ENCODE measurements at regions not wholly inside any gene's neighbourhood (a gene's known extent, or its start where the extent isn't known, plus 50 kb on each side); places are given as distances from the start of the nearest gene placed in this dataset.

DNA sequence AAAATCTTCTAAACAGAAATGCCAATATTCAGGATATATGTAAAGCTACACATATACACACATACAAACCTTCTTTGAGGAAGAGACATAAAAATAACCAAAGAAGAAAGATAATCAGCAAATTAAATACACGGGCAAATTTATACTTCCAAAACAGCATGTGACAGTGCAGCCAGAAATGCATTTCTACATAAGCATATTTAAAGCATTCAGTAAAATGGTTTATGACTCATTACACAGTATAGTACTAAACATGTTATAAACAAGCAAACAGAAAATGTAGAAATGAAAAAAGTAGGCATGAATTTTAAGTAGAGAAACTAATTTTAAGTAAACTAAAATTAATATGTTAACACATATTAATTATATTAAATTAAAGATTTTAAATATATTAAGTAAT is 1717.2 kb downstream of the OTOL1 start:
- peaks cover 1% of the 10 kb centered on the region for H3K9me3 ChIP-seq (ENCODE audit: low read depth, low read length, poor library complexity, severe bottlenecking)
- intact Hi-C loops (cut with micrococcal nuclease; ENCODE audit: unreplicated experiment): no loop called here
- H3K36me3 ChIP-seq (ENCODE audit: insufficient read depth, low read length, poor library complexity, severe bottlenecking): no peaks in the 10 kb centered on the region
- ChIA-PET CTCF (no interaction called here), POLR2A (ENCODE audit: low non-redundant PET) (no interaction called here)
- TF ChIP-seq, protein P1, sequence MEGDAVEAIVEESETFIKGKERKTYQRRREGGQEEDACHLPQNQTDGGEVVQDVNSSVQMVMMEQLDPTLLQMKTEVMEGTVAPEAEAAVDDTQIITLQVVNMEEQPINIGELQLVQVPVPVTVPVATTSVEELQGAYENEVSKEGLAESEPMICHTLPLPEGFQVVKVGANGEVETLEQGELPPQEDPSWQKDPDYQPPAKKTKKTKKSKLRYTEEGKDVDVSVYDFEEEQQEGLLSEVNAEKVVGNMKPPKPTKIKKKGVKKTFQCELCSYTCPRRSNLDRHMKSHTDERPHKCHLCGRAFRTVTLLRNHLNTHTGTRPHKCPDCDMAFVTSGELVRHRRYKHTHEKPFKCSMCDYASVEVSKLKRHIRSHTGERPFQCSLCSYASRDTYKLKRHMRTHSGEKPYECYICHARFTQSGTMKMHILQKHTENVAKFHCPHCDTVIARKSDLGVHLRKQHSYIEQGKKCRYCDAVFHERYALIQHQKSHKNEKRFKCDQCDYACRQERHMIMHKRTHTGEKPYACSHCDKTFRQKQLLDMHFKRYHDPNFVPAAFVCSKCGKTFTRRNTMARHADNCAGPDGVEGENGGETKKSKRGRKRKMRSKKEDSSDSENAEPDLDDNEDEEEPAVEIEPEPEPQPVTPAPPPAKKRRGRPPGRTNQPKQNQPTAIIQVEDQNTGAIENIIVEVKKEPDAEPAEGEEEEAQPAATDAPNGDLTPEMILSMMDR (conservative IDR thresholded peaks at IDR 0.05; ENCODE audit: low read depth, low read length): no peak
- no peak for TF ChIP-seq EZH2 (IDR thresholded peaks at IDR 0.05; ENCODE audit: borderline replicate concordance, low read depth, low read length, poor library complexity, severe bottlenecking)
- DNase-seq (ENCODE audit: low spot score): no peak
- H3K27me3 ChIP-seq (replicated peaks; ENCODE audit: insufficient read depth, low read depth, low read length, poor library complexity): no peaks in the 10 kb centered on the region
- H3K4me1 ChIP-seq (ENCODE audit: insufficient read depth, low read length, poor library complexity, severe bottlenecking): peaks cover 5% of the 10 kb centered on the region
- H3K27ac ChIP-seq (ENCODE audit: low read depth, low read length, poor library complexity, severe bottlenecking): no peak overlapping the region
- H3K4me3 ChIP-seq (ENCODE audit: low read depth, low read length, poor library complexity, severe bottlenecking): no peak overlapping the region
- no TSS peak for BruUV-seq (replicated peaks)

DNA sequence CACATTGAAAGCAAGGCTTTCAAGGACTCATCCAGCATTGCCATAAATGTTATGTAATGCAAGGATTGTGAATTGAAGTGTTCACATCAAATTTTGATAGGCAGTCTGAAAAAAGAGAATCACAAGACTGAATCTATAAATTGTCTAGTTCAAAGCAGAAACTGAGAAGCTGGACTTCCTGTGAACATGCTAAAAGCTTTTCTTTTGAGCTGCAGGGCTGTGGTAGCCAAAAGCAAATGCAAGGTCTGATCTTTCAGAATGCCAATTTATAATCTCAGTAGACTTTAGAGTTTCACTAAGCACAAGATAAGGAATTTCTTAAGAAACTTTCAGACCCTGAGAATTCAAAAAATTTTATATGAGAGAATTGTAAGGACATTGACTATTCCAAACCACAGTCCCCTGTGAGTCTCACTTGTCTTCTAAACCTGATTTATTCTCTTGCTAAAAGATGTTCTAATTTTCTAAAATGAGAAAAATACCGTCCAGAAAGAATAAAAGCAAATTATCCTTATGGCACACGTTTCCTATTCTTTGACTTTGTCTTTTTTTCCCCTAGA is 1700.3 kb downstream of the OTOL1 start:
- H3K27me3 ChIP-seq (replicated peaks; ENCODE audit: insufficient read depth, low read depth, low read length, poor library complexity): no peaks in the 10 kb centered on the region
- peak overlapping the region; percentile 35 for H3K27ac ChIP-seq (ENCODE audit: low read depth, low read length, poor library complexity, severe bottlenecking)
- POLR2A ChIA-PET (ENCODE audit: low non-redundant PET): no interaction called here
- peaks cover 7% of the 10 kb centered on the region for H3K9me3 ChIP-seq (ENCODE audit: low read depth, low read length, poor library complexity, severe bottlenecking)
- CTCF ChIA-PET: no interaction called here
- no peak overlapping the region for H3K4me3 ChIP-seq (ENCODE audit: low read depth, low read length, poor library complexity, severe bottlenecking)
- DNase-seq (ENCODE audit: low spot score): no peak
- H3K4me1 ChIP-seq (ENCODE audit: insufficient read depth, low read length, poor library complexity, severe bottlenecking): peaks cover 6% of the 10 kb centered on the region
- TF ChIP-seq EZH2 (IDR thresholded peaks at IDR 0.05; ENCODE audit: borderline replicate concordance, low read depth, low read length, poor library complexity, severe bottlenecking): no peak
- TF ChIP-seq, protein P1 (conservative IDR thresholded peaks at IDR 0.05; ENCODE audit: low read depth, low read length): no peak
- intact Hi-C loops (cut with micrococcal nuclease; ENCODE audit: unreplicated experiment): no loop called here
- peaks cover 13% of the 10 kb centered on the region for H3K36me3 ChIP-seq (ENCODE audit: insufficient read depth, low read length, poor library complexity, severe bottlenecking)
- no TSS peak for BruUV-seq (replicated peaks)

DNA sequence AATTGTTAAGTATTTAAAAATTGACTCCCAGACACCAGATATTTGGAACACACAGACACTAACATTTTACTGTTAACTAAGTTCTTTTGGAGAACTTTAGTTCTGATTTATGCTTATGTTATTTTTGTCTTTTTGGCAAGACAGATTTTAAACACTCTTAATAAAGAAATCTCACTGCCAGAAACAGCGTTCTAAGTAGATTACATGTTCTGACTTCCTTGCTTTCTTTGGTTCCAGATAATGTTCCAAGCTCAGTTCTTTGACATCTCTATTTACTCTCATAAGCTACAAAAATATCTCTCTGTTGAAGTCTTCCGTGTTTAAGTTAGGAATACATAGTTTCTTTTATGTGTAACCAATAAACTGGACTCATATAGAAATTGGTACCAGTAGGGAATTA is 1699.6 kb downstream of the OTOL1 start:
- H3K4me1 ChIP-seq (ENCODE audit: insufficient read depth, low read length, poor library complexity, severe bottlenecking): peaks cover 6% of the 10 kb centered on the region
- peaks cover 13% of the 10 kb centered on the region for H3K36me3 ChIP-seq (ENCODE audit: insufficient read depth, low read length, poor library complexity, severe bottlenecking)
- peaks cover 7% of the 10 kb centered on the region for H3K9me3 ChIP-seq (ENCODE audit: low read depth, low read length, poor library complexity, severe bottlenecking)
- TF ChIP-seq EZH2 (IDR thresholded peaks at IDR 0.05; ENCODE audit: borderline replicate concordance, low read depth, low read length, poor library complexity, severe bottlenecking): no peak
- TF ChIP-seq, protein P1 (conservative IDR thresholded peaks at IDR 0.05; ENCODE audit: low read depth, low read length): no peak
- no peak for DNase-seq (ENCODE audit: low spot score)
- intact Hi-C loops (cut with micrococcal nuclease; ENCODE audit: unreplicated experiment): no loop called here
- peak overlapping the region; percentile 35 for H3K27ac ChIP-seq (ENCODE audit: low read depth, low read length, poor library complexity, severe bottlenecking)
- H3K4me3 ChIP-seq (ENCODE audit: low read depth, low read length, poor library complexity, severe bottlenecking): no peak overlapping the region
- POLR2A ChIA-PET (ENCODE audit: low non-redundant PET): no interaction called here
- CTCF ChIA-PET: no interaction called here
- no peaks in the 10 kb centered on the region for H3K27me3 ChIP-seq (replicated peaks; ENCODE audit: insufficient read depth, low read depth, low read length, poor library complexity)
- BruUV-seq (replicated peaks): no TSS peak

Measured in A673 (cell line).